GM12878 (cell line): ENCODE measurements at regions not wholly inside any gene's neighbourhood (a gene's known extent, or its start where the extent isn't known, plus 50 kb on each side); places are given as distances from the start of the nearest gene placed in this dataset.

Source experiments
- ATAC-seq: fragments of 200-7000 bp; cut with Tn5 transposase; 3 replicates; pipeline ENCODE4 v1.9.1; 2020; ENCODE audit warnings: mild to moderate bottlenecking, moderate library complexity
- BruUV-seq: library from RNA; stranded (reverse); fragments of 400-500 nt; replicated peaks from 2 replicates; lab custom pipeline; 2021; lab: Mats Ljungman, UMichigan
- CTCF ChIA-PET: fragments of 300-600 bp; sonication (Branson Sonifier 250); formaldehyde crosslinking; extraction: SDS; loops from one replicate; lab custom pipeline; 2021; ENCODE audit warnings: inconsistent platforms; lab: Yijun Ruan, JAX
- POLR2A ChIA-PET: fragments of 350-600 bp; formaldehyde crosslinking; extraction: SDS; loops from one replicate; lab custom pipeline; 2021; ENCODE audit warnings: inconsistent platforms; lab: Charles Lee
- RAD21 ChIA-PET: fragments of 300-600 bp; sonication (Branson Sonifier 250); formaldehyde crosslinking; loops from one replicate; lab custom pipeline; 2023; ENCODE audit warnings: antibody characterized with exemption; ENCODE audit not compliant: unreplicated experiment; lab: Charles Lee
- SMC1A ChIA-PET: fragments of 300-600 bp; sonication (Branson Sonifier 250); formaldehyde crosslinking; loops from one replicate; lab custom pipeline; 2023; ENCODE audit not compliant: unreplicated experiment, uncharacterized antibody; lab: Charles Lee
- DNase-seq: peaks from one replicate; pipeline ENCODE4 v3.0.0-alpha.2; 2011; ENCODE audit warnings: low read depth, low spot score
- FAIRE-seq: peaks from 3 replicates; lab custom pipeline; 2011; peaks lifted over from hg19 to GRCh38; lab: Jason Lieb, UNC
- H2AFZ ChIP-seq: 2 replicates; pipeline ENCODE4 v1.6.0; 2011; ENCODE audit warnings: low read depth, low read length, control low read depth; ENCODE audit not compliant: control insufficient read depth
- H3K27ac ChIP-seq: 2 replicates; pipeline ENCODE4 v1.5.1; 2011; ENCODE audit warnings: control low read depth; ENCODE audit not compliant: control insufficient read depth, insufficient read depth
- H3K27me3 ChIP-seq, 2 experiments: replicated peaks in 1 of 2; 2 replicates each; pipeline versions ENCODE4 v1.6.0 to v1.6.1; 2011; ENCODE audit warnings: low read length in 1 of 2; ENCODE audit not compliant: control insufficient read depth in 2 of 2, insufficient read depth in 2 of 2
- H3K36me3 ChIP-seq, 2 experiments: 2 replicates each; pipeline ENCODE4 v1.5.1; 2011; ENCODE audit warnings: low read length in 1 of 2; ENCODE audit not compliant: control insufficient read depth in 2 of 2, insufficient read depth in 2 of 2
- H3K4me1 ChIP-seq: 2 replicates; pipeline ENCODE4 v1.6.1; 2011; ENCODE audit warnings: mild to moderate bottlenecking, low read length, moderate library complexity, mixed read lengths; ENCODE audit not compliant: control insufficient read depth, insufficient read depth
- H3K4me2 ChIP-seq: 2 replicates; pipeline ENCODE4 v1.6.0; 2011; ENCODE audit warnings: control low read depth; ENCODE audit not compliant: control insufficient read depth, insufficient read depth
- H3K4me3 ChIP-seq: fragments of 200-600 bp; sonication (generic); 2 replicates; pipeline ENCODE4 v1.5.1; 2016
- H3K79me2 ChIP-seq: 2 replicates; pipeline ENCODE4 v1.6.0; 2011; ENCODE audit warnings: low read length; ENCODE audit not compliant: control insufficient read depth, insufficient read depth
- H3K9ac ChIP-seq: 2 replicates; pipeline ENCODE4 v1.8.0; 2011; ENCODE audit warnings: low read length, control low read depth, mixed read lengths; ENCODE audit not compliant: control insufficient read depth, insufficient read depth
- H3K9me3 ChIP-seq: replicated peaks from 3 replicates; pipeline ENCODE4 v1.5.1; 2011; ENCODE audit warnings: mild to moderate bottlenecking, low read length; ENCODE audit not compliant: control insufficient read depth, insufficient read depth
- H4K20me1 ChIP-seq: 2 replicates; pipeline ENCODE4 v1.6.0; 2011; ENCODE audit not compliant: control insufficient read depth, insufficient read depth
- CREM ChIP-seq: IDR thresholded peaks from 2 replicates; pipeline ENCODE4 v1.6.1; 2014; ENCODE audit warnings: antibody characterized with exemption, low read depth
- CTCF ChIP-seq, 3 experiments: IDR thresholded peaks in 2 of 3; conservative IDR thresholded peaks in 1 of 3; 2 replicates each; pipeline ENCODE4 v1.5.1; 2011; ENCODE audit warnings: low read depth in 3 of 3, low read length in 3 of 3, mild to moderate bottlenecking in 3 of 3, control low read depth in 2 of 3, moderate library complexity in 2 of 3, inconsistent platforms in 1 of 3, mixed read lengths in 1 of 3; ENCODE audit not compliant: control insufficient read depth in 2 of 3, insufficient read depth in 1 of 3; ENCODE audit errors: extremely low read depth in 1 of 3
- DPF2 ChIP-seq: fragments of 450-650 bp; IDR thresholded peaks from 2 replicates; pipeline ENCODE4 v1.6.1; 2017; ENCODE audit warnings: mild to moderate bottlenecking
- HSF1 ChIP-seq: fragments of 150-350 bp; IDR thresholded peaks from 2 replicates; pipeline ENCODE4 v1.6.1; 2014; ENCODE audit warnings: mild to moderate bottlenecking, low read depth, low read length
- IKZF2 ChIP-seq, 2 experiments: fragments of 450-650 bp; IDR thresholded peaks; 2 replicates each; pipeline ENCODE4 v1.6.1; 2017; ENCODE audit warnings: mild to moderate bottlenecking in 2 of 2, moderate library complexity in 2 of 2
- KDM1A ChIP-seq: fragments of 200-600 bp; sonication (generic); IDR thresholded peaks from 2 replicates; pipeline ENCODE4 v1.6.1; 2016; ENCODE audit warnings: borderline replicate concordance
- NR2F1 ChIP-seq: fragments of 450-650 bp; conservative IDR thresholded peaks from 2 replicates; pipeline ENCODE4 v1.6.1; 2017; ENCODE audit warnings: mild to moderate bottlenecking
- PML ChIP-seq: IDR thresholded peaks from 2 replicates; pipeline ENCODE4 v1.6.1; 2012; ENCODE audit warnings: low read length, inconsistent platforms
- POU2F2 ChIP-seq: IDR thresholded peaks from 3 replicates; pipeline ENCODE4 v1.6.1; 2011; ENCODE audit warnings: low read depth, mild to moderate bottlenecking, low read length, borderline replicate concordance
- RAD21 ChIP-seq: IDR thresholded peaks from 2 replicates; pipeline ENCODE4 v1.6.1; 2011; ENCODE audit warnings: mild to moderate bottlenecking, low read depth, low read length, moderate library complexity; ENCODE audit not compliant: insufficient read depth
- RUNX3 ChIP-seq: IDR thresholded peaks from 2 replicates; pipeline ENCODE4 v1.6.1; 2012; ENCODE audit warnings: low read length, inconsistent platforms
- SREBF1 ChIP-seq: IDR thresholded peaks from 2 replicates; pipeline ENCODE4 v1.6.1; 2012; ENCODE audit warnings: mild to moderate bottlenecking, low read length
- SUZ12 ChIP-seq: fragments of 200-600 bp; sonication (generic); IDR thresholded peaks from one replicate; pipeline ENCODE4 v1.6.1; 2018; ENCODE audit warnings: antibody characterized with exemption, mild to moderate bottlenecking; ENCODE audit not compliant: unreplicated experiment
- TARDBP ChIP-seq: IDR thresholded peaks from 2 replicates; pipeline ENCODE4 v1.6.1; 2016; ENCODE audit warnings: borderline replicate concordance
- TCF12 ChIP-seq: IDR thresholded peaks from 2 replicates; pipeline ENCODE4 v1.6.1; 2011; ENCODE audit warnings: low read depth, mild to moderate bottlenecking, low read length
- USF2 ChIP-seq: IDR thresholded peaks from 2 replicates; pipeline ENCODE4 v1.6.1; 2011; ENCODE audit warnings: low read depth, low read length, improper control_type of control experiment, borderline replicate concordance
- ZNF622 ChIP-seq: fragments of 450-650 bp; IDR thresholded peaks from 2 replicates; pipeline ENCODE4 v1.6.1; 2017; ENCODE audit warnings: mild to moderate bottlenecking, inconsistent platforms
- WGBS: methylation state at CpG from one replicate; pipeline ENCODE4 v1.1.6; 2016; ENCODE audit warnings: low lambda C conversion rate; ENCODE audit not compliant: insufficient replicate concordance, insufficient coverage; ENCODE audit errors: missing lambda C conversion rate; 5-methylcytosine and 5-hydroxymethylcytosine counted together
- in situ Hi-C: fragments of 300-500 bp; cut with MboI; formaldehyde crosslinking; loops from 9 replicates; pipeline ENCODE4 v1.14.3; 2018; ENCODE audit warnings: mixed read lengths
- intact Hi-C: fragments of 100-400 bp; cut with micrococcal nuclease; formaldehyde crosslinking; loops from one replicate; pipeline ENCODE4 v1.14.2; 2022; ENCODE audit not compliant: unreplicated experiment

GRCh38 chr16:22638393-22639206 lies 127.9 kb downstream of the NPIPB5 start:
- POLR2A ChIA-PET, result no interaction called here
- in situ Hi-C loops, result loop anchor here (5.0 kb wide), 1 partner anchor 1056 kb away; no protein-coding TSS in a partner anchor

More at GRCh38 chr16:22638393-22639206, 127.9 kb downstream of the NPIPB5 start:
- no peak for TF ChIP-seq SUZ12
- no peak for TF ChIP-seq TARDBP
- TF ChIP-seq KDM1A, result no peak
- no peak for TF ChIP-seq HSF1
- TF ChIP-seq ZNF622, result no peak
- TF ChIP-seq USF2, result no peak
- no peak for TF ChIP-seq POU2F2
- TF ChIP-seq PML, result no peak
- no peak for TF ChIP-seq TCF12
- no peak for TF ChIP-seq RUNX3
- no peak for TF ChIP-seq CTCF (IDR thresholded peaks at IDR 0.05 in 2 of 3, conservative IDR thresholded peaks at IDR 0.05 in 1 of 3; ENCODE audit: control insufficient read depth in 2 of 3, extremely low read depth in 1 of 3, insufficient read depth in 1 of 3, low read depth in 3 of 3, low read length in 3 of 3)
- no peak for TF ChIP-seq IKZF2 (IDR thresholded peaks at IDR 0.05)
- no peak for TF ChIP-seq DPF2
- no peak for TF ChIP-seq SREBF1
- TF ChIP-seq RAD21, result no peak
- no peak for TF ChIP-seq CREM
- no peak for TF ChIP-seq NR2F1
- H3K36me3 ChIP-seq, result no peaks in the 10 kb centered on the region
- DNase-seq (no peak), FAIRE-seq (no peak), ATAC-seq (no peak)
- H3K4me2 ChIP-seq, result no peak overlapping the region
- no peaks in the 10 kb centered on the region for H3K9me3 ChIP-seq
- no peaks in the 10 kb centered on the region for H3K27me3 ChIP-seq
- WGBS, result 35% methylated on average over 8 of the region's 8 CpGs
- ChIA-PET RAD21 (no interaction called here), CTCF (no interaction called here), SMC1A (interaction anchor here (1.2 kb wide), 1 partner anchor 14 kb away, joined by 3 read pairs; no protein-coding TSS in a partner anchor)
- no peak overlapping the region for H3K4me3 ChIP-seq
- H4K20me1 ChIP-seq, result no peaks in the 10 kb centered on the region
- no peaks in the 10 kb centered on the region for H3K4me1 ChIP-seq
- H3K79me2 ChIP-seq, result no peaks in the 10 kb centered on the region
- no peak overlapping the region for H2AFZ ChIP-seq
- H3K9ac ChIP-seq, result no peak overlapping the region
- intact Hi-C loops, result no loop called here
- no peak overlapping the region for H3K27ac ChIP-seq
- no TSS peak for BruUV-seq
